T47D (cell line): ENCODE measurements at regions not wholly inside any gene's neighbourhood (a gene's known extent, or its start where the extent isn't known, plus 50 kb on each side); places are given as distances from the start of the nearest gene placed in this dataset.

Source experiments
- DNase-seq, 2 experiments: peaks; one replicate each; pipeline versions ENCODE4 v3.0.0 to v3.0.0-alpha.2; 2011 to 2012; ENCODE audit warnings: low read depth in 1 of 2, low spot score in 1 of 2
- JUND ChIP-seq: IDR thresholded peaks from 2 replicates; pipeline ENCODE4 v1.6.1; 2012; ENCODE audit warnings: low read depth
- in situ Hi-C: cut with HindIII; loops from 2 replicates; pipeline ENCODE4 v1.10.0; 2016; ENCODE audit warnings: low sequenced_read_pairs, low pct_unique_long_range_greater_than_20kb

GRCh38 chr10:28378986-28379585 is 76.2 kb upstream of the MPP7 start:
- DNase-seq: peak in 1 of 2 experiments; percentile 18
- no peak for TF ChIP-seq JUND
- in situ Hi-C loops: no loop called here

- in situ Hi-C loops: no loop called here
- TF ChIP-seq JUND: no peak
- no peak for DNase-seq
These were observed 78.6 kb upstream of the MPP7 start for GRCh38 chr10:28381466-28381865.

GRCh38 chr10:28381903-28382347 is 79.1 kb upstream of the MPP7 start:
- TF ChIP-seq JUND: no peak
- in situ Hi-C loops: no loop called here
- DNase-seq: peak in 1 of 2 experiments; percentile 94

GRCh38 chr10:28382525-28383269 is 79.8 kb upstream of the MPP7 start:
- TF ChIP-seq JUND: no peak
- DNase-seq: no peak
- in situ Hi-C loops: no loop called here

GRCh38 chr10:28384557-28384956 is 81.7 kb upstream of the MPP7 start:
- in situ Hi-C loops: no loop called here
- no peak for DNase-seq
- TF ChIP-seq JUND: no peak

- no peak for DNase-seq
- no peak for TF ChIP-seq JUND
- in situ Hi-C loops: no loop called here
These were observed 83.1 kb upstream of the MPP7 start for GRCh38 chr10:28385748-28386502.

GRCh38 chr10:28386503-28386868 is 83.6 kb upstream of the MPP7 start:
- TF ChIP-seq JUND: no peak
- no peak for DNase-seq
- in situ Hi-C loops: no loop called here

- no peak for TF ChIP-seq JUND
- in situ Hi-C loops: no loop called here
- no peak for DNase-seq
These were observed 84.3 kb upstream of the MPP7 start for GRCh38 chr10:28387140-28387539.

- in situ Hi-C loops: no loop called here
- no peak for TF ChIP-seq JUND
These were observed 88.4 kb upstream of the MPP7 start for GRCh38 chr10:28391283-28391682.

GRCh38 chr10:28393956-28394568 is 91.2 kb upstream of the MPP7 start:
- TF ChIP-seq JUND: no peak
- peak in 1 of 2 experiments; percentile 78 for DNase-seq
- in situ Hi-C loops: no loop called here

More at GRCh38 chr10:28391283-28391682, 88.4 kb upstream of the MPP7 start:
- no peak for DNase-seq

GRCh38 chr10:28396331-28396730 is 93.5 kb upstream of the MPP7 start:
- TF ChIP-seq JUND: no peak
- no peak for DNase-seq
- in situ Hi-C loops: no loop called here

- no peak for TF ChIP-seq JUND
- in situ Hi-C loops: no loop called here
- no peak for DNase-seq
These were observed 94.4 kb upstream of the MPP7 start for GRCh38 chr10:28397229-28397628.
